Spleen (tissue), 7 donors: ENCODE measurements at regions not wholly inside any gene's neighbourhood (a gene's known extent, or its start where the extent isn't known, plus 50 kb on each side); places are given as distances from the start of the nearest gene placed in this dataset.

Experiments used
- POLR2A ChIP-seq, 3 donors: fragments of 450-650 bp; IDR thresholded peaks; one replicate each; pipeline ENCODE4 v1.5.1; 2017; ENCODE audit warnings: antibody characterized with exemption in 3 of 3, mild to moderate bottlenecking in 1 of 3
- POLR2AphosphoS5 ChIP-seq, 3 donors: sonication (generic); formaldehyde crosslinking; IDR thresholded peaks; one replicate each; pipeline ENCODE4 v1.5.1; 2017; ENCODE audit warnings: antibody characterized with exemption in 3 of 3
- TF ChIP-seq, protein P1 (sequence below), 11 experiments: fragments of 200-600 bp in 7 of 11; fragments of 450-650 bp in 4 of 11; sonication (generic) in 4 of 11; IDR thresholded peaks in 8 of 11; conservative IDR thresholded peaks in 3 of 11; 1 replicate in 7 of 11; 2 replicates in 4 of 11; pipeline versions ENCODE4 v1.4.0 to v1.8.0; 2016 to 2021; ENCODE audit warnings: antibody characterized with exemption in 11 of 11, inconsistent platforms in 4 of 11, mild to moderate bottlenecking in 1 of 11
- donor health status: DM: no; HTN: no; CAD: no; lungs with moderate emphysema.
- donor health status: DM: no; HTN: no; CAD: no.
- donor health status: DM: no; HTN: no; CAD: no.

DNA sequence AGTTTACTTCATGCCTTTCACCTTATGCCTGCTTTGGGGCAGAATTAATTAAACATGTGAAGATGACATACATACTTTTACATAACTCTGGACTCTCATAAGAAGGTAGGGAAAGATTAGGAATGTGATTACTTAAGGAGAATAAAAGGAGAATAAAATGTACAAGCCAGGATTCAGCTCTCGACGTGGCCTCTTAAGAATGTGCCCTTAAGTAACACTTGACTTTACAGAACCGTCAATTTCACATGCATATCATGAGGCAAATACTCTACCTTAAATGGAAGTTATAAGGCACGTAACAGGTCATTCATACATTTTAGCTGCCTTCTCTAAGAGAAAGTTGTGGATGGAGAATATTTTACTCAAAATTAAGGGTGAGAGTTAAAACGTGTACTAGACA lies 263.7 kb upstream of the LMCD1 start:
- TF ChIP-seq, protein P1, sequence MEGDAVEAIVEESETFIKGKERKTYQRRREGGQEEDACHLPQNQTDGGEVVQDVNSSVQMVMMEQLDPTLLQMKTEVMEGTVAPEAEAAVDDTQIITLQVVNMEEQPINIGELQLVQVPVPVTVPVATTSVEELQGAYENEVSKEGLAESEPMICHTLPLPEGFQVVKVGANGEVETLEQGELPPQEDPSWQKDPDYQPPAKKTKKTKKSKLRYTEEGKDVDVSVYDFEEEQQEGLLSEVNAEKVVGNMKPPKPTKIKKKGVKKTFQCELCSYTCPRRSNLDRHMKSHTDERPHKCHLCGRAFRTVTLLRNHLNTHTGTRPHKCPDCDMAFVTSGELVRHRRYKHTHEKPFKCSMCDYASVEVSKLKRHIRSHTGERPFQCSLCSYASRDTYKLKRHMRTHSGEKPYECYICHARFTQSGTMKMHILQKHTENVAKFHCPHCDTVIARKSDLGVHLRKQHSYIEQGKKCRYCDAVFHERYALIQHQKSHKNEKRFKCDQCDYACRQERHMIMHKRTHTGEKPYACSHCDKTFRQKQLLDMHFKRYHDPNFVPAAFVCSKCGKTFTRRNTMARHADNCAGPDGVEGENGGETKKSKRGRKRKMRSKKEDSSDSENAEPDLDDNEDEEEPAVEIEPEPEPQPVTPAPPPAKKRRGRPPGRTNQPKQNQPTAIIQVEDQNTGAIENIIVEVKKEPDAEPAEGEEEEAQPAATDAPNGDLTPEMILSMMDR (IDR thresholded peaks at IDR 0.05 in 8 of 11, conservative IDR thresholded peaks at IDR 0.05 in 3 of 11) = no peak
- no peak for TF ChIP-seq POLR2AphosphoS5 (IDR thresholded peaks at IDR 0.05)
- TF ChIP-seq POLR2A (IDR thresholded peaks at IDR 0.05) = no peak
